ENCODE measurements at regions not wholly inside any gene's neighbourhood (a gene's known extent, or its start where the extent isn't known, plus 50 kb on each side); places are given as distances from the start of the nearest gene placed in this dataset.

- TF ChIP-seq CTCF (IDR thresholded peaks at IDR 0.05) = no peak
- TF ChIP-seq POLR2A (IDR thresholded peaks at IDR 0.05) = no peak
- TF ChIP-seq EP300 (IDR thresholded peaks at IDR 0.05) = no peak
These were observed 281.5 kb downstream of the HTR1B start for GRCh38 chr6:77181749-77182148.
